GM12878 (cell line): ENCODE measurements at regions not wholly inside any gene's neighbourhood (a gene's known extent, or its start where the extent isn't known, plus 50 kb on each side); places are given as distances from the start of the nearest gene placed in this dataset.

Experiments used
- ATAC-seq: fragments of 200-7000 bp; cut with Tn5 transposase; 3 replicates; pipeline ENCODE4 v1.9.1; 2020; ENCODE audit warnings: mild to moderate bottlenecking, moderate library complexity
- BruUV-seq: library from RNA; stranded (reverse); fragments of 400-500 nt; replicated peaks from 2 replicates; lab custom pipeline; 2021; lab: Mats Ljungman, UMichigan
- CTCF ChIA-PET: fragments of 300-600 bp; sonication (Branson Sonifier 250); formaldehyde crosslinking; extraction: SDS; loops from one replicate; lab custom pipeline; 2021; ENCODE audit warnings: inconsistent platforms; lab: Yijun Ruan, JAX
- POLR2A ChIA-PET: fragments of 350-600 bp; formaldehyde crosslinking; extraction: SDS; loops from one replicate; lab custom pipeline; 2021; ENCODE audit warnings: inconsistent platforms; lab: Charles Lee
- RAD21 ChIA-PET: fragments of 300-600 bp; sonication (Branson Sonifier 250); formaldehyde crosslinking; loops from one replicate; lab custom pipeline; 2023; ENCODE audit warnings: antibody characterized with exemption; ENCODE audit not compliant: unreplicated experiment; lab: Charles Lee
- SMC1A ChIA-PET: fragments of 300-600 bp; sonication (Branson Sonifier 250); formaldehyde crosslinking; loops from one replicate; lab custom pipeline; 2023; ENCODE audit not compliant: unreplicated experiment, uncharacterized antibody; lab: Charles Lee
- DNase-seq: peaks from one replicate; pipeline ENCODE4 v3.0.0-alpha.2; 2011; ENCODE audit warnings: low read depth, low spot score
- FAIRE-seq: peaks from 3 replicates; lab custom pipeline; 2011; peaks lifted over from hg19 to GRCh38; lab: Jason Lieb, UNC
- H2AFZ ChIP-seq: 2 replicates; pipeline ENCODE4 v1.6.0; 2011; ENCODE audit warnings: low read depth, low read length, control low read depth; ENCODE audit not compliant: control insufficient read depth
- H3K27ac ChIP-seq: 2 replicates; pipeline ENCODE4 v1.5.1; 2011; ENCODE audit warnings: control low read depth; ENCODE audit not compliant: control insufficient read depth, insufficient read depth
- H3K27me3 ChIP-seq, 2 experiments: replicated peaks in 1 of 2; 2 replicates each; pipeline versions ENCODE4 v1.6.0 to v1.6.1; 2011; ENCODE audit warnings: low read length in 1 of 2; ENCODE audit not compliant: control insufficient read depth in 2 of 2, insufficient read depth in 2 of 2
- H3K36me3 ChIP-seq, 2 experiments: 2 replicates each; pipeline ENCODE4 v1.5.1; 2011; ENCODE audit warnings: low read length in 1 of 2; ENCODE audit not compliant: control insufficient read depth in 2 of 2, insufficient read depth in 2 of 2
- H3K4me1 ChIP-seq: 2 replicates; pipeline ENCODE4 v1.6.1; 2011; ENCODE audit warnings: mild to moderate bottlenecking, low read length, moderate library complexity, mixed read lengths; ENCODE audit not compliant: control insufficient read depth, insufficient read depth
- H3K4me2 ChIP-seq: 2 replicates; pipeline ENCODE4 v1.6.0; 2011; ENCODE audit warnings: control low read depth; ENCODE audit not compliant: control insufficient read depth, insufficient read depth
- H3K4me3 ChIP-seq: fragments of 200-600 bp; sonication (generic); 2 replicates; pipeline ENCODE4 v1.5.1; 2016
- H3K79me2 ChIP-seq: 2 replicates; pipeline ENCODE4 v1.6.0; 2011; ENCODE audit warnings: low read length; ENCODE audit not compliant: control insufficient read depth, insufficient read depth
- H3K9ac ChIP-seq: 2 replicates; pipeline ENCODE4 v1.8.0; 2011; ENCODE audit warnings: low read length, control low read depth, mixed read lengths; ENCODE audit not compliant: control insufficient read depth, insufficient read depth
- H3K9me3 ChIP-seq: replicated peaks from 3 replicates; pipeline ENCODE4 v1.5.1; 2011; ENCODE audit warnings: mild to moderate bottlenecking, low read length; ENCODE audit not compliant: control insufficient read depth, insufficient read depth
- H4K20me1 ChIP-seq: 2 replicates; pipeline ENCODE4 v1.6.0; 2011; ENCODE audit not compliant: control insufficient read depth, insufficient read depth
- ATF3 ChIP-seq: IDR thresholded peaks from 2 replicates; pipeline ENCODE4 v1.6.1; 2011; ENCODE audit warnings: low read depth, mild to moderate bottlenecking, low read length, moderate library complexity, borderline replicate concordance; ENCODE audit errors: extremely low read depth
- ESRRA ChIP-seq: IDR thresholded peaks from 2 replicates; pipeline ENCODE4 v1.6.1; 2012; ENCODE audit warnings: mild to moderate bottlenecking, low read length, improper control_type of control experiment
- HSF1 ChIP-seq: fragments of 150-350 bp; IDR thresholded peaks from 2 replicates; pipeline ENCODE4 v1.6.1; 2014; ENCODE audit warnings: mild to moderate bottlenecking, low read depth, low read length
- POLR2AphosphoS5 ChIP-seq: IDR thresholded peaks from 2 replicates; pipeline ENCODE4 v1.6.1; 2011; ENCODE audit warnings: mild to moderate bottlenecking, low read length, inconsistent platforms
- USF1 ChIP-seq: IDR thresholded peaks from 2 replicates; pipeline ENCODE4 v1.6.1; 2011; ENCODE audit warnings: borderline replicate concordance, low read depth, mild to moderate bottlenecking, moderate library complexity, mixed read lengths, low read length; ENCODE audit not compliant: insufficient read depth; ENCODE audit errors: extremely low read length
- WGBS: methylation state at CpG from one replicate; pipeline ENCODE4 v1.1.6; 2016; ENCODE audit warnings: low lambda C conversion rate; ENCODE audit not compliant: insufficient replicate concordance, insufficient coverage; ENCODE audit errors: missing lambda C conversion rate; 5-methylcytosine and 5-hydroxymethylcytosine counted together
- in situ Hi-C: fragments of 300-500 bp; cut with MboI; formaldehyde crosslinking; loops from 9 replicates; pipeline ENCODE4 v1.14.3; 2018; ENCODE audit warnings: mixed read lengths
- intact Hi-C: fragments of 100-400 bp; cut with micrococcal nuclease; formaldehyde crosslinking; loops from one replicate; pipeline ENCODE4 v1.14.2; 2022; ENCODE audit not compliant: unreplicated experiment
- TF ChIP-seq, protein P1 (sequence below): fragments of 450-650 bp; IDR thresholded peaks from 2 replicates; pipeline ENCODE4 v1.6.1; 2017; ENCODE audit warnings: mild to moderate bottlenecking
- TF ChIP-seq, protein P2 (sequence below): IDR thresholded peaks from 2 replicates; pipeline ENCODE4 v1.6.1; 2012; ENCODE audit warnings: improper control_type of control experiment, low read depth, low read length; ENCODE audit not compliant: insufficient replicate concordance
- TF ChIP-seq, protein P3 (sequence below), 3 experiments: IDR thresholded peaks in 2 of 3; conservative IDR thresholded peaks in 1 of 3; 2 replicates each; pipeline ENCODE4 v1.5.1; 2011; ENCODE audit warnings: low read depth in 3 of 3, low read length in 3 of 3, mild to moderate bottlenecking in 3 of 3, control low read depth in 2 of 3, moderate library complexity in 2 of 3, inconsistent platforms in 1 of 3, mixed read lengths in 1 of 3; ENCODE audit not compliant: control insufficient read depth in 2 of 3, insufficient read depth in 1 of 3; ENCODE audit errors: extremely low read depth in 1 of 3

DNA sequence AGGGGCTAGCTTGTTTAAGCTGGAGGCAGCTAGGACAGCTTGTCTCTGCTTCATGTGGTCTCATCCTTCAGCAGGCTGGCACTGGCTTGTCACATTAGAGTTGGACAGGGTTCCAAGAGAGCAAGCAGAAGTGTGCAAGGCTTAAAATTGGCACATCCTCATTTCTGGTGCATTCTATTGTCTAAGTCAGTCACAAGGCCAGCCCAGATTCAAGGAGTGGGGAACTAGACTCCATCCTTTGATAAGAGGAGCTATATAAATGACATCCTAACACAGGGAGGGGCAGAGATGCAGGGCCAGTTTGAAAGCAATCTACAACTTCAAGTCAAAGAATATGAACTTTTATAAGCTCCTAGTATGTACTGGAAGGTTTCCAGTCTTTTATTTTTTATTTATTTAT lies 313.2 kb downstream of the PTTG2 start (continued):
- TF ChIP-seq, protein P1, sequence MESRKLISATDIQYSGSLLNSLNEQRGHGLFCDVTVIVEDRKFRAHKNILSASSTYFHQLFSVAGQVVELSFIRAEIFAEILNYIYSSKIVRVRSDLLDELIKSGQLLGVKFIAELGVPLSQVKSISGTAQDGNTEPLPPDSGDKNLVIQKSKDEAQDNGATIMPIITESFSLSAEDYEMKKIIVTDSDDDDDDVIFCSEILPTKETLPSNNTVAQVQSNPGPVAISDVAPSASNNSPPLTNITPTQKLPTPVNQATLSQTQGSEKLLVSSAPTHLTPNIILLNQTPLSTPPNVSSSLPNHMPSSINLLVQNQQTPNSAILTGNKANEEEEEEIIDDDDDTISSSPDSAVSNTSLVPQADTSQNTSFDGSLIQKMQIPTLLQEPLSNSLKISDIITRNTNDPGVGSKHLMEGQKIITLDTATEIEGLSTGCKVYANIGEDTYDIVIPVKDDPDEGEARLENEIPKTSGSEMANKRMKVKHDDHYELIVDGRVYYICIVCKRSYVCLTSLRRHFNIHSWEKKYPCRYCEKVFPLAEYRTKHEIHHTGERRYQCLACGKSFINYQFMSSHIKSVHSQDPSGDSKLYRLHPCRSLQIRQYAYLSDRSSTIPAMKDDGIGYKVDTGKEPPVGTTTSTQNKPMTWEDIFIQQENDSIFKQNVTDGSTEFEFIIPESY: no peak
- TF ChIP-seq POLR2AphosphoS5 (no peak), ATF3 (no peak), ESRRA (no peak)

- in situ Hi-C loops: no loop called here
- TF ChIP-seq HSF1 (no peak), USF1 (no peak)
- TF ChIP-seq, protein P2, sequence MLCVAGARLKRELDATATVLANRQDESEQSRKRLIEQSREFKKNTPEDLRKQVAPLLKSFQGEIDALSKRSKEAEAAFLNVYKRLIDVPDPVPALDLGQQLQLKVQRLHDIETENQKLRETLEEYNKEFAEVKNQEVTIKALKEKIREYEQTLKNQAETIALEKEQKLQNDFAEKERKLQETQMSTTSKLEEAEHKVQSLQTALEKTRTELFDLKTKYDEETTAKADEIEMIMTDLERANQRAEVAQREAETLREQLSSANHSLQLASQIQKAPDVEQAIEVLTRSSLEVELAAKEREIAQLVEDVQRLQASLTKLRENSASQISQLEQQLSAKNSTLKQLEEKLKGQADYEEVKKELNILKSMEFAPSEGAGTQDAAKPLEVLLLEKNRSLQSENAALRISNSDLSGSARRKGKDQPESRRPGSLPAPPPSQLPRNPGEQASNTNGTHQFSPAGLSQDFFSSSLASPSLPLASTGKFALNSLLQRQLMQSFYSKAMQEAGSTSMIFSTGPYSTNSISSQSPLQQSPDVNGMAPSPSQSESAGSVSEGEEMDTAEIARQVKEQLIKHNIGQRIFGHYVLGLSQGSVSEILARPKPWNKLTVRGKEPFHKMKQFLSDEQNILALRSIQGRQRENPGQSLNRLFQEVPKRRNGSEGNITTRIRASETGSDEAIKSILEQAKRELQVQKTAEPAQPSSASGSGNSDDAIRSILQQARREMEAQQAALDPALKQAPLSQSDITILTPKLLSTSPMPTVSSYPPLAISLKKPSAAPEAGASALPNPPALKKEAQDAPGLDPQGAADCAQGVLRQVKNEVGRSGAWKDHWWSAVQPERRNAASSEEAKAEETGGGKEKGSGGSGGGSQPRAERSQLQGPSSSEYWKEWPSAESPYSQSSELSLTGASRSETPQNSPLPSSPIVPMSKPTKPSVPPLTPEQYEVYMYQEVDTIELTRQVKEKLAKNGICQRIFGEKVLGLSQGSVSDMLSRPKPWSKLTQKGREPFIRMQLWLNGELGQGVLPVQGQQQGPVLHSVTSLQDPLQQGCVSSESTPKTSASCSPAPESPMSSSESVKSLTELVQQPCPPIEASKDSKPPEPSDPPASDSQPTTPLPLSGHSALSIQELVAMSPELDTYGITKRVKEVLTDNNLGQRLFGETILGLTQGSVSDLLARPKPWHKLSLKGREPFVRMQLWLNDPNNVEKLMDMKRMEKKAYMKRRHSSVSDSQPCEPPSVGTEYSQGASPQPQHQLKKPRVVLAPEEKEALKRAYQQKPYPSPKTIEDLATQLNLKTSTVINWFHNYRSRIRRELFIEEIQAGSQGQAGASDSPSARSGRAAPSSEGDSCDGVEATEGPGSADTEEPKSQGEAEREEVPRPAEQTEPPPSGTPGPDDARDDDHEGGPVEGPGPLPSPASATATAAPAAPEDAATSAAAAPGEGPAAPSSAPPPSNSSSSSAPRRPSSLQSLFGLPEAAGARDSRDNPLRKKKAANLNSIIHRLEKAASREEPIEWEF: no peak
- TF ChIP-seq, protein P3, sequence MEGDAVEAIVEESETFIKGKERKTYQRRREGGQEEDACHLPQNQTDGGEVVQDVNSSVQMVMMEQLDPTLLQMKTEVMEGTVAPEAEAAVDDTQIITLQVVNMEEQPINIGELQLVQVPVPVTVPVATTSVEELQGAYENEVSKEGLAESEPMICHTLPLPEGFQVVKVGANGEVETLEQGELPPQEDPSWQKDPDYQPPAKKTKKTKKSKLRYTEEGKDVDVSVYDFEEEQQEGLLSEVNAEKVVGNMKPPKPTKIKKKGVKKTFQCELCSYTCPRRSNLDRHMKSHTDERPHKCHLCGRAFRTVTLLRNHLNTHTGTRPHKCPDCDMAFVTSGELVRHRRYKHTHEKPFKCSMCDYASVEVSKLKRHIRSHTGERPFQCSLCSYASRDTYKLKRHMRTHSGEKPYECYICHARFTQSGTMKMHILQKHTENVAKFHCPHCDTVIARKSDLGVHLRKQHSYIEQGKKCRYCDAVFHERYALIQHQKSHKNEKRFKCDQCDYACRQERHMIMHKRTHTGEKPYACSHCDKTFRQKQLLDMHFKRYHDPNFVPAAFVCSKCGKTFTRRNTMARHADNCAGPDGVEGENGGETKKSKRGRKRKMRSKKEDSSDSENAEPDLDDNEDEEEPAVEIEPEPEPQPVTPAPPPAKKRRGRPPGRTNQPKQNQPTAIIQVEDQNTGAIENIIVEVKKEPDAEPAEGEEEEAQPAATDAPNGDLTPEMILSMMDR (IDR thresholded peaks at IDR 0.05 in 2 of 3, conservative IDR thresholded peaks at IDR 0.05 in 1 of 3; ENCODE audit: control insufficient read depth in 2 of 3, extremely low read depth in 1 of 3, insufficient read depth in 1 of 3, low read depth in 3 of 3, low read length in 3 of 3): no peak
Measured at GRCh38 chr4:38275331-38276100, 315.3 kb downstream of the PTTG2 start.

More at GRCh38 chr4:38275331-38276100, 315.3 kb downstream of the PTTG2 start:
- CTCF ChIA-PET: no interaction called here
- H3K9me3 ChIP-seq: no peaks in the 10 kb centered on the region
- intact Hi-C loops: no loop called here
- DNase-seq: no peak
- no TSS peak for BruUV-seq
- H3K79me2 ChIP-seq: no peaks in the 10 kb centered on the region
- H3K27me3 ChIP-seq: no peaks in the 10 kb centered on the region
- no peak overlapping the region for H2AFZ ChIP-seq
- POLR2A ChIA-PET: no interaction called here
- no peak overlapping the region for H3K9ac ChIP-seq
- FAIRE-seq: no peak
- SMC1A ChIA-PET: interaction anchor here (1.2 kb wide), 1 partner anchor 95 kb away, joined by 3 read pairs; no protein-coding TSS in a partner anchor
- RAD21 ChIA-PET: no interaction called here
- no peaks in the 10 kb centered on the region for H4K20me1 ChIP-seq
- no peak overlapping the region for H3K27ac ChIP-seq
- no peak overlapping the region for H3K4me3 ChIP-seq
- no peak overlapping the region for H3K4me2 ChIP-seq
- H3K4me1 ChIP-seq: no peaks in the 10 kb centered on the region
- no peak for ATAC-seq
- 86% methylated on average over 5 of the region's 5 CpGs for WGBS
- H3K36me3 ChIP-seq: no peaks in the 10 kb centered on the region
